Heart right ventricle (tissue), 16 donors: ENCODE measurements at regions not wholly inside any gene's neighbourhood (a gene's known extent, or its start where the extent isn't known, plus 50 kb on each side); places are given as distances from the start of the nearest gene placed in this dataset.
A peak's percentile ranks its signal among the peaks of the same experiment; 100 is the strongest.
"Not testable (repeated sequence)": the region's sequence is repeated elsewhere in the genome, so short reads cannot be mapped to it uniquely, and the experiment has no call there.

Experiments
- ATAC-seq, 8 donors: fragments of 200-7000 bp; cut with Tn5 transposase; one replicate each; pipeline ENCODE4 v1.9.1; 2020; ENCODE audit warnings: mild to moderate bottlenecking in 8 of 8, moderate library complexity in 8 of 8, moderate number of reproducible peaks in 1 of 8
- DNase-seq, 2 donors: peaks; one replicate each; pipeline ENCODE4 v3.0.0-alpha.2; 2020
- H3K27ac ChIP-seq, 10 donors: fragments of 200-600 bp; sonication (generic) in 2 of 10; one replicate each; pipeline versions ENCODE4 v1.5.0 to v1.8.0; 2020 to 2022; ENCODE audit warnings: mild to moderate bottlenecking in 3 of 10
- H3K27me3 ChIP-seq, 7 donors: fragments of 200-600 bp; one replicate each; pipeline ENCODE4 v1.8.0; 2021 to 2022; ENCODE audit warnings: mild to moderate bottlenecking in 2 of 7
- H3K36me3 ChIP-seq, 9 donors: fragments of 200-600 bp; sonication (generic) in 1 of 9; one replicate each; pipeline versions ENCODE4 v1.5.0 to v1.8.0; 2020 to 2022; ENCODE audit warnings: mild to moderate bottlenecking in 2 of 9
- H3K4me1 ChIP-seq, 9 donors: fragments of 200-600 bp; sonication (generic) in 1 of 9; one replicate each; pipeline versions ENCODE4 v1.5.0 to v1.8.0; 2020 to 2022; ENCODE audit warnings: mild to moderate bottlenecking in 4 of 9
- H3K4me3 ChIP-seq, 10 donors: fragments of 200-600 bp; sonication (generic) in 2 of 10; one replicate each; pipeline versions ENCODE4 v1.5.0 to v1.8.0; 2020 to 2022; ENCODE audit warnings: mild to moderate bottlenecking in 7 of 10, moderate library complexity in 2 of 10
- H3K9me3 ChIP-seq, 11 donors: fragments of 200-600 bp in 10 of 11; sonication (generic) in 2 of 11; one replicate each; pipeline versions ENCODE4 v1.5.0 to v1.8.0; 2013 to 2022; ENCODE audit warnings: mild to moderate bottlenecking in 2 of 11, control low read depth in 1 of 11, moderate library complexity in 1 of 11
- WGBS, 2 donors: extraction: QIAGEN DNeasy Blood & Tissue Kit; methylation state at CpG; one replicate each; pipeline ENCODE4 v1.1.7; 2013; ENCODE audit warnings: inconsistent platforms in 1 of 2; 5-methylcytosine and 5-hydroxymethylcytosine counted together
- intact Hi-C, 10 donors: fragments of 100-400 bp; cut with DNase I; formaldehyde crosslinking; loops; one replicate each; pipeline versions ENCODE4 v1.11.1 to v1.14.2; 2022
- TF ChIP-seq, protein P1 (sequence below), 9 donors: fragments of 200-600 bp; sonication (generic) in 2 of 9; IDR thresholded peaks; one replicate each; pipeline versions ENCODE4 v1.5.0 to v1.8.0; 2021 to 2022; ENCODE audit warnings: antibody characterized with exemption in 9 of 9, mild to moderate bottlenecking in 5 of 9, moderate library complexity in 1 of 9
- donor health status: Arrhythmogenic right ventricular cardiomyopathy.
- donor health status: ischemic (EF 13 %, LVEDD 7.1; RV severe dilation, severe dysfunction).
- donor health status: healthy with polysubstance abuse.
- donor health status: DM: no; HTN: yes; CAD: no.
- donor health status: DM: no; HTN: no; CAD: no.
- donor health status: ischemic (EF 25% LVEDD 6.9; RV normal size, moderate dysfunction).
- donor health status: ischemic (EF 25% LVEDD 5.7; RV mildly dilated, moderate dysfunction).
- donor health status: healthy.
- donor health status: DM: yes; HTN: yes; CAD: no.
- donor health status: Ischemic cardiomyopathy.
- donor health status: ischemic (EF 35%, LVEDD 5.7; RV mildly dilated, moderate dysfunction).
- donor health status: nonischemic (EF 11% LVEDD 7.7; RV severe dilation, severe dysfunction).
- donor health status: DM: yes; HTN: yes; CAD: no.
- donor health status: PGD.
- donor health status: ischemic (EF 29% LVEDD 5.4; RV normal size, mild dysfunction).
- donor health status: nonischemic (EF 23%, LVEDD 6.1; RV moderate dilation, normal function).

DNA sequence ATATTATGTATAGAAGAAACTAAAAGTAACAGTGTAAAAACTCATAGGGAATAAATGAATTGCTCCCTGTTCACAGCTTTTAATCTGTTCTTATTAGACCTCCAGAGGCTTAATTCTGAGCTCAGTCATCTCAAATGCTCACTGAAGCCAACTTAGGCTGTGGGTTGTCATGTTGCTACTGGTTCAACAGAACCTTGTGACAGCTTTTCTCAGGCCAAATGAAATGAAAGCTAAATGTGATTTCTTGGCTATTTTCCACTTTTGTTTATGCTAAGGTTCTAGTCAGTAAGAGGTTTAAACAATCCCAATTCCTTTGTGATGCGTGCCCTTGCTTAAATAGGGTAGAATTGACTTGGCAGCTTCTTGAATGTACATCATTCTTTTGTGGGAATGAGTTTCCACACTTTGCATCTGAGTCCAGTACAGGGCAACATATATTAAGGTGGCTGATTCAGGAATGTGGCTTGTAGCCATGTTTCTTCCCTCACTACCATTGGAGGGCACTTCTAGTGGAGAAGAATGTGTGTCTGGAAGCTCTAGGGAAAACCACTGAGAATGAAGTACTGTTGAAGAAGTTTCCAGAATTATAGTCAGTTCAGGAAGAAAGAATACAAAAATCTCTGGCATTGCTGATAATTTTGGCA lies 156.4 kb downstream of the NEDD1 start:
- Histone ChIP-seq H3K4me1 (no peaks in the 10 kb centered on the region), H3K9me3 (peaks cover 0 to 3% (median 0%) of the 10 kb centered on the region in 11 donors), H3K27ac (no peak overlapping the region), H3K27me3 (no peaks in the 10 kb centered on the region), H3K4me3 (no peak overlapping the region), H3K36me3 (no peaks in the 10 kb centered on the region)
- TF ChIP-seq, protein P1, sequence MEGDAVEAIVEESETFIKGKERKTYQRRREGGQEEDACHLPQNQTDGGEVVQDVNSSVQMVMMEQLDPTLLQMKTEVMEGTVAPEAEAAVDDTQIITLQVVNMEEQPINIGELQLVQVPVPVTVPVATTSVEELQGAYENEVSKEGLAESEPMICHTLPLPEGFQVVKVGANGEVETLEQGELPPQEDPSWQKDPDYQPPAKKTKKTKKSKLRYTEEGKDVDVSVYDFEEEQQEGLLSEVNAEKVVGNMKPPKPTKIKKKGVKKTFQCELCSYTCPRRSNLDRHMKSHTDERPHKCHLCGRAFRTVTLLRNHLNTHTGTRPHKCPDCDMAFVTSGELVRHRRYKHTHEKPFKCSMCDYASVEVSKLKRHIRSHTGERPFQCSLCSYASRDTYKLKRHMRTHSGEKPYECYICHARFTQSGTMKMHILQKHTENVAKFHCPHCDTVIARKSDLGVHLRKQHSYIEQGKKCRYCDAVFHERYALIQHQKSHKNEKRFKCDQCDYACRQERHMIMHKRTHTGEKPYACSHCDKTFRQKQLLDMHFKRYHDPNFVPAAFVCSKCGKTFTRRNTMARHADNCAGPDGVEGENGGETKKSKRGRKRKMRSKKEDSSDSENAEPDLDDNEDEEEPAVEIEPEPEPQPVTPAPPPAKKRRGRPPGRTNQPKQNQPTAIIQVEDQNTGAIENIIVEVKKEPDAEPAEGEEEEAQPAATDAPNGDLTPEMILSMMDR (IDR thresholded peaks at IDR 0.05), result no peak
- DNase-seq (no peak), ATAC-seq (no peak)
- intact Hi-C loops, result no loop called here
- WGBS, 2 donors, result 68 to 74% methylated on average over 1 of the region's 1 CpG

DNA sequence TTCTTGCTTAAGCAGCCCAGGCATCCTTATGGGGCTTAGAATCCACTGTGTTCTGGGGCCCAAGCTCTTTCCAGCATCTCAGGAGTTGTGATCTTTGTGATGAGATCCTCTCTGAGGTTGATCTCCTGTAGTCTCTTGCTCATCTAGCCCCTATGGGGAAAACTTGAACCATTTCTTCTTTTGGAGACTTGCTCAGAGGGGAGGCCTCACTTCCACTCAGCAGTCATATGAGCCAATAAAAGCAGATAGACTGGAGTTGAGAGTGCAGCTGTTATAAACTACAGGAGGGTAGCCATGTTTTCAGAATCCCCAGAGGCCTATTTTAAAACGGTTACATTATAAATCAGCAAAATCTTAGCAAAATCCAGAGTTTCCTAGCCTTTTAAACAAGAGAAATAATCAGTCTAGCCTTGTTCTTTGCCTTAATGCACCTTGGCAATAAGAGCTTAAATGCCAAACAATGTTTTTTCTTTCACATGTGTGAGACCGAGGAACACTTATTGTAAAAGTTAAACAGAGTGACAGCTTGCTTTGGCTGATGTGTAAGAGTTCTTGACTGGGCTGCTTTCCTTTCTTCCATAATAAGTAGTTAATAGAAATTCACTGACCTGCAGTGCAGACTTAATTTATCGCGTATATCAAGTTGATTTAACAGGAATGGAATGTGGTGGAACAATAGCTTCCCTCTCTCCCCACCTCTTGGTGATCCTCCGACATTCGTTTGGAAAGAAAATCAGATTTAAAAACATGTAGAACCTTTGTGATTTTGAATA lies 168.3 kb downstream of the NEDD1 start:
- TF ChIP-seq, protein P1 (IDR thresholded peaks at IDR 0.05), result no peak
- intact Hi-C loops, result no loop called here
- Histone ChIP-seq H3K27ac (no peak overlapping the region), H3K4me1 (no peaks in the 10 kb centered on the region), H3K36me3 (no peaks in the 10 kb centered on the region), H3K9me3 (no peaks in the 10 kb centered on the region), H3K4me3 (no peak overlapping the region), H3K27me3 (peaks cover 0 to 4% (median 0%) of the 10 kb centered on the region in 7 donors)
- 36 to 48% methylated on average over 6 of the region's 6 CpGs for WGBS, 2 donors
- DNase-seq (no peak), ATAC-seq (peak in 1 of 8 donors; percentile 16)

DNA sequence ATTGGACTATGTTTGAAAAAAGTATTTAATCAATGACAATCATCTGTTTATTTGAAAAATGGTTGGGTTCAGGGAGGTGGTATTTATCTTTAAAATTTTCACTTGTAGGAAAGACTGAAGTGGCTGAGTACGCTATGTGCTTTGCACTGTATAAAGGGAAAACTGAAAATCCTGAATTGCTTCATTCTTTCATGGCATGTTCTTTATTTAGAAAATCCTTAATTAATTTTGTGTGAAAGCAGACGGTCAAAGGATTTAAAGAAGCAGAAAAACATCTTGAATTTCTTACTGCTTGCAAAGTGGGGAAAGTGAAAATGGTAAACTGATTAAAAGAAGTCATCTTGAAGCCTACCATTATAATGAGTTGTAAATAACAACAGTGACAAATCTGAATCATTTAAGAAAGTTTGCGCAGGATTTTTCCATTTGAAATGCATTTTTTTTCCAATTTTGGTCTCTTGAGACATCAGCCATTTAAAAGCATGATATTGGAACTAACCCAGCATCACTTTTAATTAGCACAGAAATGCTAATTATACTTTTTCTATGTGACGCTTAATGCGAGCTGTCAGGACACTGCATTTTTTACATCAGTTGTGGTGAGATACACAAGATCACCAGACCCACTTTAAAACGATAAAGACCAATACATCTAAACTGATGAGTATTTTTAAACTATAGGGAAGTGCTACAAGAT lies 169.0 kb downstream of the NEDD1 start:
- Histone ChIP-seq H3K36me3 (no peaks in the 10 kb centered on the region), H3K4me1 (no peaks in the 10 kb centered on the region), H3K27ac (no peak overlapping the region), H3K4me3 (no peak overlapping the region), H3K9me3 (no peaks in the 10 kb centered on the region), H3K27me3 (peaks cover 0 to 4% (median 0%) of the 10 kb centered on the region in 7 donors)
- DNase-seq (no peak), ATAC-seq (no peak)
- intact Hi-C loops, result no loop called here
- 79 to 84% methylated on average over 6 of the region's 6 CpGs for WGBS, 2 donors
- TF ChIP-seq, protein P1 (IDR thresholded peaks at IDR 0.05), result no peak

DNA sequence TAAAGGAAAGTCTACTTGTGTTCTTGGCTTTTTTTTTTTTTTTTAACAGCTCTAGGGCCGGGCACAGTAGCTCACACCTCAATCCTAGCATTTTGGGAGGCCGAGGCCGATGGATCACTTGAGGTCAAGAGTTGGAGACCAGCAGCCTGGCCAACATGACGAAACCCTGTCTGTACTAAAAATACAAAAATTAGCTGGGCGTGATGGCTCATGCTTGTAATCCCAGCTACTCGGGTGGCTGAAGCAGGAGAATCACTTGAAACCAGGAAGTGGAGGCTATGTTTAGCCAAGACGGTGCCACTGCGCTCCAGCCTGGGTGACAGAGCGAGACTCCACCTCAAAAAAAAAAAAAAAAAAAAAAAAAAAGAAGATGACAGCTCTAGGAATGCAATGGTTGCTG lies 169.9 kb downstream of the NEDD1 start:
- WGBS, 2 donors, result 51 to 67% methylated on average over 9 of the region's 9 CpGs
- DNase-seq, intact Hi-C loops, H3K27ac ChIP-seq, H3K27me3 ChIP-seq, ATAC-seq, H3K36me3 ChIP-seq, H3K4me3 ChIP-seq, H3K9me3 ChIP-seq, H3K4me1 ChIP-seq: not testable (repeated sequence)
